ENCODE measurements at regions not wholly inside any gene's neighbourhood (a gene's known extent, or its start where the extent isn't known, plus 50 kb on each side); places are given as distances from the start of the nearest gene placed in this dataset.

- Mint-ChIP-seq H3K27ac (no peak overlapping the region), H3K4me1 (no peaks in the 10 kb centered on the region), H3K27me3 (ENCODE audit: low read depth) (no peaks in the 10 kb centered on the region), H3K9me3 (peaks cover 20% of the 10 kb centered on the region), H3K36me3 (peaks cover 6% of the 10 kb centered on the region), H3K4me3 (no peak overlapping the region)
- DNase-seq (ENCODE audit: low spot score) (no peak), ATAC-seq (no peak)
- TF ChIP-seq E2F1 (CRISPR knock-in tag; IDR thresholded peaks at IDR 0.05): no peak
- no peak for TF ChIP-seq PRRX2 (CRISPR knock-in tag; IDR thresholded peaks at IDR 0.05)
- TF ChIP-seq ZNF232 (CRISPR knock-in tag; IDR thresholded peaks at IDR 0.05): no peak
- no peak for TF ChIP-seq TCF7 (CRISPR knock-in tag; IDR thresholded peaks at IDR 0.05; ENCODE audit: low read depth)
- no peak for TF ChIP-seq ZNF532 (CRISPR knock-in tag; IDR thresholded peaks at IDR 0.05; ENCODE audit: borderline replicate concordance)
- TF ChIP-seq ZSCAN18 (CRISPR knock-in tag; IDR thresholded peaks at IDR 0.05): no peak
- no peak for TF ChIP-seq KAT7 (CRISPR knock-in tag; IDR thresholded peaks at IDR 0.05; ENCODE audit: borderline replicate concordance)
- no peak for TF ChIP-seq FOXP1 (CRISPR knock-in tag; IDR thresholded peaks at IDR 0.05; ENCODE audit: borderline replicate concordance)
- no peak for TF ChIP-seq FOXJ3 (CRISPR knock-in tag; IDR thresholded peaks at IDR 0.05; ENCODE audit: borderline replicate concordance)
- TF ChIP-seq AR (CRISPR knock-in tag; IDR thresholded peaks at IDR 0.05): no peak
- TF ChIP-seq SMAD4 (CRISPR knock-in tag; IDR thresholded peaks at IDR 0.05): no peak
- no peak for TF ChIP-seq GABPB1 (CRISPR knock-in tag; IDR thresholded peaks at IDR 0.05)
- no peak for TF ChIP-seq MYBL2 (CRISPR knock-in tag; IDR thresholded peaks at IDR 0.05)
- TF ChIP-seq ZBTB43 (CRISPR knock-in tag; IDR thresholded peaks at IDR 0.05): no peak
- ChIA-PET POLR2A (no interaction called here), CTCF (no interaction called here)
Measured at GRCh38 chr13:87942205-87942604, 271.0 kb downstream of the SLITRK5 start.

- no peak for ATAC-seq
- ChIA-PET POLR2A (no interaction called here), CTCF (no interaction called here)
- Mint-ChIP-seq H3K4me1 (no peaks in the 10 kb centered on the region), H3K4me3 (no peak overlapping the region), H3K36me3 (peaks cover 6% of the 10 kb centered on the region), H3K9me3 (peaks cover 20% of the 10 kb centered on the region), H3K27ac (no peak overlapping the region), H3K27me3 (ENCODE audit: low read depth) (no peaks in the 10 kb centered on the region)
- no peak for DNase-seq (ENCODE audit: low spot score)
- TF ChIP-seq ATF6 (CRISPR knock-in tag; IDR thresholded peaks at IDR 0.05) (no peak), SOX15 (CRISPR knock-in tag; IDR thresholded peaks at IDR 0.05) (no peak), GRHL2 (CRISPR knock-in tag; IDR thresholded peaks at IDR 0.05; ENCODE audit: insufficient replicate concordance, severe bottlenecking) (no peak), ZNF263 (CRISPR knock-in tag; IDR thresholded peaks at IDR 0.05; ENCODE audit: low read depth) (no peak), SMAD4 (CRISPR knock-in tag; IDR thresholded peaks at IDR 0.05) (no peak), NFYB (CRISPR knock-in tag; conservative IDR thresholded peaks at IDR 0.05; ENCODE audit: low read depth) (no peak), E2F1 (CRISPR knock-in tag; IDR thresholded peaks at IDR 0.05) (no peak), ATF2 (CRISPR knock-in tag; IDR thresholded peaks at IDR 0.05; ENCODE audit: borderline replicate concordance, low read depth) (no peak)
Measured at GRCh38 chr13:87944038-87944437, 272.9 kb downstream of the SLITRK5 start.
